Transverse colon (tissue), 4 donors: ENCODE measurements at regions not wholly inside any gene's neighbourhood (a gene's known extent, or its start where the extent isn't known, plus 50 kb on each side); places are given as distances from the start of the nearest gene placed in this dataset.

Experiments used
- DNase-seq: peaks from one replicate; pipeline ENCODE4 v3.0.0-alpha.2; 2019
- H3K27ac ChIP-seq, 4 donors: fragments of 200-600 bp; sonication (generic); 2 replicates each; pipeline ENCODE4 v1.5.1; 2016 to 2018; ENCODE audit warnings: inconsistent platforms in 4 of 4
- H3K27me3 ChIP-seq: fragments of 200-600 bp; sonication (generic); 2 replicates; pipeline ENCODE4 v1.5.1; 2017; ENCODE audit warnings: inconsistent platforms
- H3K36me3 ChIP-seq, 4 donors: fragments of 200-600 bp; sonication (generic); 2 replicates each; pipeline ENCODE4 v1.5.1; 2017 to 2019; ENCODE audit warnings: inconsistent platforms in 4 of 4
- H3K4me1 ChIP-seq, 4 donors: fragments of 200-600 bp; sonication (generic); 2 replicates each; pipeline ENCODE4 v1.5.1; 2017 to 2020; ENCODE audit warnings: inconsistent platforms in 4 of 4
- H3K4me3 ChIP-seq, 4 donors: fragments of 200-600 bp; sonication (generic); 1 replicate in 1 of 4; 2 replicates in 3 of 4; pipeline versions ENCODE4 v1.5.1 to v1.6.1; 2017 to 2019; ENCODE audit warnings: inconsistent platforms in 4 of 4
- H3K9me3 ChIP-seq, 2 donors: fragments of 200-600 bp; sonication (generic); 2 replicates each; pipeline ENCODE4 v1.5.1; 2017 to 2019; ENCODE audit warnings: inconsistent platforms in 2 of 2
- EP300 ChIP-seq: sonication (generic); formaldehyde crosslinking; IDR thresholded peaks from one replicate; pipeline ENCODE4 v1.6.1; 2017; ENCODE audit warnings: antibody characterized with exemption, low read depth
- POLR2A ChIP-seq: fragments of 450-650 bp; IDR thresholded peaks from one replicate; pipeline ENCODE4 v1.6.1; 2016; ENCODE audit warnings: antibody characterized with exemption, mild to moderate bottlenecking, moderate library complexity
- POLR2AphosphoS5 ChIP-seq, 3 donors: sonication (generic); formaldehyde crosslinking; IDR thresholded peaks; one replicate each; pipeline ENCODE4 v1.6.1; 2016; ENCODE audit warnings: antibody characterized with exemption in 3 of 3
- WGBS, 2 donors: methylation state at CpG; one replicate each; pipeline ENCODE4 v1.1.5; 2018; ENCODE audit warnings: low coverage in 1 of 2; 5-methylcytosine and 5-hydroxymethylcytosine counted together
- in situ Hi-C, 4 donors: fragments of 200-750 bp; cut with MboI; loops; one replicate each; pipeline versions ENCODE4 v1.15.0 to v1.15.1; 2017; ENCODE audit warnings: low sequenced_read_pairs in 3 of 4, low pct_ligation_motif_present in 1 of 4, low pct_unique_long_range_greater_than_20kb in 1 of 4
- intact Hi-C: fragments of 100-400 bp; cut with DNase I; formaldehyde crosslinking; loops from one replicate; pipeline ENCODE4 v1.15.1; 2023; ENCODE audit warnings: low total_unique reads
- TF ChIP-seq, protein P1 (sequence below), 5 experiments: fragments of 200-600 bp in 3 of 5; fragments of 450-650 bp in 2 of 5; sonication (generic) in 3 of 5; IDR thresholded peaks; 1 replicate in 2 of 5; 2 replicates in 3 of 5; pipeline ENCODE4 v1.5.1; 2016 to 2017; ENCODE audit warnings: antibody characterized with exemption in 5 of 5, inconsistent platforms in 3 of 5, mild to moderate bottlenecking in 2 of 5, moderate library complexity in 1 of 5

DNA sequence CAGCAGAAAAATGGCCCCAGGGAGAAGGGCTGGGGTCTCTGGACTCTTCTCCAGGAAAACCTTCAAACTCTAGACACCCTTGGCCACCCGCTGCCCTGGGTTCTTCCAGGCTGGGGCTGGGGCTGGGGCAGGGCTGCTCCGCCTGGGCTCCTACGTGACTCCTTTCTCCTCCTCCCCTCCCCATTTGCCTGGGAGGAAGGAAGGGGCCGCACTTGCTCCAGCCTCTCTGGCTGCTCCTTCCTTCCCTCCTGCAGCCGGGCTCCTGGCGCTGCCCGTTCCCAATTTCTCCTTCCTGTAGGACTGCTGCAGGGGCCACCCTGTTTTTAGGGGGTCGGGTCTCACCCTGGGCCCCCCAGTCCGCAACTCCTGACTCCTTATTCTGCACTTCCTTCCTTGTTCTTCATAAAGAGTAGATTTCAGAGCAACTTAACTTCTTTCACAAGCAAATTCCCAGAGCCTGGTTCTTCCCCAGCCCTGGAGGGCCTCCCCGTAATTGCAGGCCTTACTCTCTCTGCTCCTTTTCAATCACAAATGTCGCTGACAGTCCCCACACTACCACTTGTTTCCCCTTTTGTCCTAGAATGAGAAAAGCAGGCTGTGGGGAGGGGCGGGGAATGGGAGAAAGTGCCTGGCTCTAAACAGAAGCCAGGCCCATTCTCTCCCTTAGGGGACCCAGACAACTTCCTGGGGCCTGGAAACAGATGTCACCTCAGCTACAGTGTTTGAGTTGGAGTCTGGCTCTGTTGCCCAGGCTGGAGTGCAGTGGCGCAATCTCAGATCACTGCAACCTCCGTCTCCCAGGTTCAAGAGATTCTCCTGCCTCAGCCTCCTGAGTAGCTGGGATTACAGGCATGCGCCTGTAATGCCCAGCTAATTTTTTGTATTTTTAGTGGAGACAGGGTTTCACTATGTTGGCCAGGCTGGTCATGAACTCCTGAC lies 137.8 kb downstream of the ENGASE start:
- H3K9me3 ChIP-seq: no peaks in the 10 kb centered on the region
- intact Hi-C loops: no loop called here
- H3K4me3 ChIP-seq: no peak overlapping the region
- in situ Hi-C loops: no loop called here
- H3K27me3 ChIP-seq: peaks cover 44% of the 10 kb centered on the region
- H3K4me1 ChIP-seq: no peaks in the 10 kb centered on the region
- H3K27ac ChIP-seq: no peak overlapping the region
- no peak for DNase-seq
- H3K36me3 ChIP-seq: no peaks in the 10 kb centered on the region
- TF ChIP-seq, protein P1, sequence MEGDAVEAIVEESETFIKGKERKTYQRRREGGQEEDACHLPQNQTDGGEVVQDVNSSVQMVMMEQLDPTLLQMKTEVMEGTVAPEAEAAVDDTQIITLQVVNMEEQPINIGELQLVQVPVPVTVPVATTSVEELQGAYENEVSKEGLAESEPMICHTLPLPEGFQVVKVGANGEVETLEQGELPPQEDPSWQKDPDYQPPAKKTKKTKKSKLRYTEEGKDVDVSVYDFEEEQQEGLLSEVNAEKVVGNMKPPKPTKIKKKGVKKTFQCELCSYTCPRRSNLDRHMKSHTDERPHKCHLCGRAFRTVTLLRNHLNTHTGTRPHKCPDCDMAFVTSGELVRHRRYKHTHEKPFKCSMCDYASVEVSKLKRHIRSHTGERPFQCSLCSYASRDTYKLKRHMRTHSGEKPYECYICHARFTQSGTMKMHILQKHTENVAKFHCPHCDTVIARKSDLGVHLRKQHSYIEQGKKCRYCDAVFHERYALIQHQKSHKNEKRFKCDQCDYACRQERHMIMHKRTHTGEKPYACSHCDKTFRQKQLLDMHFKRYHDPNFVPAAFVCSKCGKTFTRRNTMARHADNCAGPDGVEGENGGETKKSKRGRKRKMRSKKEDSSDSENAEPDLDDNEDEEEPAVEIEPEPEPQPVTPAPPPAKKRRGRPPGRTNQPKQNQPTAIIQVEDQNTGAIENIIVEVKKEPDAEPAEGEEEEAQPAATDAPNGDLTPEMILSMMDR (IDR thresholded peaks at IDR 0.05): no peak
- TF ChIP-seq POLR2AphosphoS5 (IDR thresholded peaks at IDR 0.05) (no peak), POLR2A (no peak), EP300 (no peak)
- 21 to 44% methylated on average over 2 to 15 of the region's 15 CpGs for WGBS, 2 donors

DNA sequence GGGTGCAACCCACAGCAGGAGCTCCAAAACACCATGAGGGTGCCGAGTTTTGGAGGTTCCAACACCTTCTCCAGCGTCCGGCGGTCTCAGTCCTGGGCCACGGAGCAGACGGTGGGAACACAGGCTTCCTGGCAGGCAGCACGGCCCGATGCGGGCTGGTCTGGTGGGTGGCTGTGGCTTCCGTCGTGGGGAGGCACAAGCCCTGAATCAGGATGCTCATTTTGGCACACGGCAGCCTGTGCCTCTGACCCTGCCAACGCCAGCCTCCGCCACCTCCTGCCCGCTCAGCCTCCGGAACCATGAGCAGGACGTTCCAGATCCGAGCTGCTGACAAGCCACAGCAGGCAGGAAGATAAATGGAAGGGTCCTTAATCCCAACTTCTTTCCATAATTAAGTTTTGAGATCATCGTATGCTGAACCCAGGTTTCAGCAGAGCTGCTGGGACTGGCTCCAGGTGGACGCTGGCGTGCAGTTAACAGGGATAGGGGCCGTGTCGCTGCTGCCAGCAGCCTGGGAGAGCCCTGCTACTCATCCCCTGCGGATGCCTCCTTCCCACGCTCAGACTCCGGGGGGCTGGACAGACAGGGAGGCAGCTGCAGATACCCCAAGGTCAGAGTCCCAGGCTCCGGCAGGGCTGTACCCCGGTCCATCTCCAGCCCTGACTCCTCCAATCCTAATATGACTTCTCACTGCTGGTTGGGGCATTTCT lies 136.6 kb downstream of the ENGASE start:
- DNase-seq: no peak
- H3K4me3 ChIP-seq: no peak overlapping the region
- TF ChIP-seq POLR2AphosphoS5 (IDR thresholded peaks at IDR 0.05) (no peak), EP300 (no peak), POLR2A (no peak)
- TF ChIP-seq, protein P1 (IDR thresholded peaks at IDR 0.05): no peak
- H3K27me3 ChIP-seq: peaks cover 39% of the 10 kb centered on the region
- no peaks in the 10 kb centered on the region for H3K9me3 ChIP-seq
- H3K4me1 ChIP-seq: no peaks in the 10 kb centered on the region
- in situ Hi-C loops (no loop called here), intact Hi-C loops (no loop called here)
- H3K27ac ChIP-seq: no peak overlapping the region
- WGBS, 2 donors: 74 to 80% methylated on average over 3 to 27 of the region's 28 CpGs
- H3K36me3 ChIP-seq: no peaks in the 10 kb centered on the region

DNA sequence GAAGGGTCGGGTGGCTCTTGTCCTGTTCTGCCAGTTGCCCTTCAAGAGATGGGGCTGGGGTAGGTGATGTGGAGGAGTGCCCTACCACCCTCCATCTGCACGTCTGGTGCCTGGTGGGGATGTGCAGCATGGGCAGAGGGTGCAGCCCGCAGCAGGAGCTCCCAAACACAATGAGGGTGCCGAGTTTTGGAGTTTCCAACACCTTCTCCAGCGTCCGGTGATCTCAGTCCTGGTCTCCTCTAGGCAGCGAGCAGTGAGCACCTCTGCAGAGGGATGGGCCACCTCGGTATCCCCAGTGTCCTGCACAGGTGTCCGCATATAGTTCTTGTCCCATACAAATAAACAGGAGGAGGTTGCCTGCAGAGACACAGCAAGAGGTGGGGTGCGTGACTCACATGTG lies 136.0 kb downstream of the ENGASE start:
- intact Hi-C loops: no loop called here
- H3K27ac ChIP-seq: no peak overlapping the region

DNA sequence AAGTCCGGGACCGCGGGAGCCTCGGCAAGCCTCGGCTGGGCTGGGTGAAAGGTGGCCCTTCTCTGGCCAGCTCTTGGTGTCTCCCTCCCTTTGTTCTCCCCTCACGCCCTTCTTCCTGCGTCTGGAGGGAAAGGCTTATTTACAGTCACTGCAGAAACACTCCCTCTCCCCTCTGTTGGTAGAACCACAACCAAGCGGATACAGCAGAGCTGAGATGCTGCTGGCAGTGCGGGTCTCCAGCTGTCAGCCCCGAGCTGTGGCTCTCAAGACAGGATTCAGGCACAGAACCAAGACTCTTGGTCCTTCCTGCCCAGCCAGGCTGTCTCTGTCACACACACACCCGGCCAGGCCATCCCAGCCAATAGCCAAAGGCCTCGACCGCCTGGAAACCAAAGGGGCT lies 133.3 kb downstream of the ENGASE start:
- intact Hi-C loops: no loop called here
- Histone ChIP-seq H3K9me3 (no peaks in the 10 kb centered on the region), H3K27me3 (peaks cover 16% of the 10 kb centered on the region), H3K27ac (no peak overlapping the region), H3K4me1 (no peaks in the 10 kb centered on the region), H3K36me3 (no peaks in the 10 kb centered on the region), H3K4me3 (no peak overlapping the region)
- DNase-seq: no peak
- no peak for TF ChIP-seq POLR2AphosphoS5 (IDR thresholded peaks at IDR 0.05)
- no peak for TF ChIP-seq EP300
- TF ChIP-seq POLR2A: no peak
- TF ChIP-seq, protein P1 (IDR thresholded peaks at IDR 0.05): no peak
- 42% methylated on average over 13 of the region's 13 CpGs; no CpG with 5 or more reads in 1 of the 2 donors for WGBS, 2 donors
- in situ Hi-C loops: no loop called here

More for the DNA sequence above, 136.0 kb downstream of the ENGASE start:
- DNase-seq: no peak
- TF ChIP-seq, protein P1 (IDR thresholded peaks at IDR 0.05): no peak
- Histone ChIP-seq H3K9me3 (no peaks in the 10 kb centered on the region), H3K36me3 (no peaks in the 10 kb centered on the region), H3K4me3 (no peak overlapping the region), H3K27me3 (peaks cover 33% of the 10 kb centered on the region), H3K4me1 (no peaks in the 10 kb centered on the region)
- in situ Hi-C loops: no loop called here
- WGBS, 2 donors: 73 to 80% methylated on average over 1 to 10 of the region's 10 CpGs
